ENCODE measurements at regions not wholly inside any gene's neighbourhood (a gene's known extent, or its start where the extent isn't known, plus 50 kb on each side); places are given as distances from the start of the nearest gene placed in this dataset.

- no peak for ATAC-seq
- TF ChIP-seq ZFP3 (CRISPR knock-in tag; IDR thresholded peaks at IDR 0.05): no peak
- no peak for TF ChIP-seq OSR1 (CRISPR knock-in tag; IDR thresholded peaks at IDR 0.05)
- TF ChIP-seq TSHZ2 (CRISPR knock-in tag; IDR thresholded peaks at IDR 0.05): no peak
- no peak for TF ChIP-seq PATZ1 (CRISPR knock-in tag; IDR thresholded peaks at IDR 0.05; ENCODE audit: borderline replicate concordance)
- TF ChIP-seq ISL1 (CRISPR knock-in tag; IDR thresholded peaks at IDR 0.05): no peak
- no peak for TF ChIP-seq TOX (CRISPR knock-in tag; IDR thresholded peaks at IDR 0.05; ENCODE audit: borderline replicate concordance)
- no peak for TF ChIP-seq ARNTL (CRISPR knock-in tag; IDR thresholded peaks at IDR 0.05; ENCODE audit: borderline replicate concordance, low read depth)
- TF ChIP-seq BACH2 (CRISPR knock-in tag; IDR thresholded peaks at IDR 0.05; ENCODE audit: borderline replicate concordance): no peak
- TF ChIP-seq ZC3H10 (CRISPR knock-in tag; IDR thresholded peaks at IDR 0.05): no peak
- no peak for TF ChIP-seq PPARA (CRISPR knock-in tag; IDR thresholded peaks at IDR 0.05; ENCODE audit: borderline replicate concordance)
- no peak for TF ChIP-seq TCF4 (CRISPR knock-in tag; IDR thresholded peaks at IDR 0.05; ENCODE audit: borderline replicate concordance)
- TF ChIP-seq POU6F1 (CRISPR knock-in tag; IDR thresholded peaks at IDR 0.05; ENCODE audit: borderline replicate concordance, low read depth): no peak
- TF ChIP-seq CSRNP3 (CRISPR knock-in tag; IDR thresholded peaks at IDR 0.05): no peak
- TF ChIP-seq SNAI2 (CRISPR knock-in tag; IDR thresholded peaks at IDR 0.05): no peak
- no peak for TF ChIP-seq RARB (CRISPR knock-in tag; IDR thresholded peaks at IDR 0.05)
- no peak for TF ChIP-seq CSDC2 (CRISPR knock-in tag; IDR thresholded peaks at IDR 0.05)
- no peak for TF ChIP-seq ESRRG (CRISPR knock-in tag; IDR thresholded peaks at IDR 0.05)
These were observed 150.7 kb downstream of the BRD1 start for GRCh38 chr22:49676783-49677494.

- ATAC-seq: no peak
- TF ChIP-seq CSDC2 (CRISPR knock-in tag; IDR thresholded peaks at IDR 0.05) (no peak), ZNF565 (CRISPR knock-in tag; conservative IDR thresholded peaks at IDR 0.05; ENCODE audit: low read depth) (no peak), PATZ1 (CRISPR knock-in tag; IDR thresholded peaks at IDR 0.05; ENCODE audit: borderline replicate concordance) (no peak), ZNF70 (CRISPR knock-in tag; IDR thresholded peaks at IDR 0.05) (no peak), CSRNP3 (CRISPR knock-in tag; IDR thresholded peaks at IDR 0.05) (no peak), ZC3H10 (CRISPR knock-in tag; IDR thresholded peaks at IDR 0.05) (no peak), OSR1 (CRISPR knock-in tag; IDR thresholded peaks at IDR 0.05) (no peak), ZFP3 (CRISPR knock-in tag; IDR thresholded peaks at IDR 0.05) (no peak), TSHZ2 (CRISPR knock-in tag; IDR thresholded peaks at IDR 0.05) (no peak), RARB (CRISPR knock-in tag; IDR thresholded peaks at IDR 0.05) (no peak), CREB5 (CRISPR knock-in tag; IDR thresholded peaks at IDR 0.05; ENCODE audit: low read depth) (no peak), PPARA (CRISPR knock-in tag; IDR thresholded peaks at IDR 0.05; ENCODE audit: borderline replicate concordance) (no peak), GLIS3 (CRISPR knock-in tag; IDR thresholded peaks at IDR 0.05) (no peak), TCF4 (CRISPR knock-in tag; IDR thresholded peaks at IDR 0.05; ENCODE audit: borderline replicate concordance) (no peak), BACH2 (CRISPR knock-in tag; IDR thresholded peaks at IDR 0.05; ENCODE audit: borderline replicate concordance) (no peak)
These were observed 151.4 kb downstream of the BRD1 start for GRCh38 chr22:49676230-49676629.

Measured in SK-N-SH treated with all-trans-retinoic acid at 6 μM for 48 hours (cell line).